ENCODE measurements at regions not wholly inside any gene's neighbourhood (a gene's known extent, or its start where the extent isn't known, plus 50 kb on each side); places are given as distances from the start of the nearest gene placed in this dataset.

GRCh38 chr20:22368235-22368634 lies 216.1 kb downstream of the FOXA2 start:
- POLR2A ChIA-PET: no interaction called here
- DNase-seq: no peak
- no peak for ATAC-seq (ENCODE audit: low read depth)
- Mint-ChIP-seq H3K4me3 (no peak overlapping the region), H3K4me1 (peaks cover 49% of the 10 kb centered on the region), H3K9me3 (peaks cover 2% of the 10 kb centered on the region), H3K27me3 (no peaks in the 10 kb centered on the region), H3K36me3 (ENCODE audit: low read depth) (no peaks in the 10 kb centered on the region), H3K27ac (no peak overlapping the region)
- intact Hi-C loops (cut with micrococcal nuclease): no loop called here
- CTCF ChIA-PET: no interaction called here
- TF ChIP-seq, protein P1, sequence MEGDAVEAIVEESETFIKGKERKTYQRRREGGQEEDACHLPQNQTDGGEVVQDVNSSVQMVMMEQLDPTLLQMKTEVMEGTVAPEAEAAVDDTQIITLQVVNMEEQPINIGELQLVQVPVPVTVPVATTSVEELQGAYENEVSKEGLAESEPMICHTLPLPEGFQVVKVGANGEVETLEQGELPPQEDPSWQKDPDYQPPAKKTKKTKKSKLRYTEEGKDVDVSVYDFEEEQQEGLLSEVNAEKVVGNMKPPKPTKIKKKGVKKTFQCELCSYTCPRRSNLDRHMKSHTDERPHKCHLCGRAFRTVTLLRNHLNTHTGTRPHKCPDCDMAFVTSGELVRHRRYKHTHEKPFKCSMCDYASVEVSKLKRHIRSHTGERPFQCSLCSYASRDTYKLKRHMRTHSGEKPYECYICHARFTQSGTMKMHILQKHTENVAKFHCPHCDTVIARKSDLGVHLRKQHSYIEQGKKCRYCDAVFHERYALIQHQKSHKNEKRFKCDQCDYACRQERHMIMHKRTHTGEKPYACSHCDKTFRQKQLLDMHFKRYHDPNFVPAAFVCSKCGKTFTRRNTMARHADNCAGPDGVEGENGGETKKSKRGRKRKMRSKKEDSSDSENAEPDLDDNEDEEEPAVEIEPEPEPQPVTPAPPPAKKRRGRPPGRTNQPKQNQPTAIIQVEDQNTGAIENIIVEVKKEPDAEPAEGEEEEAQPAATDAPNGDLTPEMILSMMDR (IDR thresholded peaks at IDR 0.05): no peak

GRCh38 chr20:22366631-22367030 lies 217.7 kb downstream of the FOXA2 start:
- Mint-ChIP-seq H3K4me3 (no peak overlapping the region), H3K27me3 (no peaks in the 10 kb centered on the region), H3K27ac (no peak overlapping the region), H3K4me1 (peaks cover 34% of the 10 kb centered on the region), H3K36me3 (ENCODE audit: low read depth) (no peaks in the 10 kb centered on the region), H3K9me3 (peaks cover 2% of the 10 kb centered on the region)
- no peak for DNase-seq
- intact Hi-C loops (cut with micrococcal nuclease): no loop called here
- POLR2A ChIA-PET: no interaction called here
- ATAC-seq (ENCODE audit: low read depth): no peak
- TF ChIP-seq, protein P1 (IDR thresholded peaks at IDR 0.05): no peak
- CTCF ChIA-PET: no interaction called here

DNA sequence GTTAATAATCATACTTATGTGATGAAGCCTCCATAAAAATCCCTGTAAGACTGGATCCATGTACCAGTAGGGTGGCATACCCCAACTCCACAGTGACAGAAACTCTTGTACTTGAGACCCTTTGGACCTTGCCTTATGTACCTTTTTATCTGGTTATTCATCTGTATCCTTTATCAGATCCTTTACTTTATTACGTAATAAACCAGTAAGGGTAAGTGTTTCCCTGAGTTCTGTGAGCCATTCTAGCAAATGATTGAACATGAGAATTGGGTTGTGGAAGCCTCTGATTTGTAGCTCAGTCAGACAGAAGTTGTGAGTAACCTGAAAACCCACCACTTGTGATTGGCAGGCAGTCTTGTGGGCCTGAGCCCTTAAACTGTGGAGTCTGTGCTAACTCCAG lies 229.7 kb downstream of the FOXA2 start:
- TF ChIP-seq, protein P1 (IDR thresholded peaks at IDR 0.05): no peak
- Mint-ChIP-seq H3K4me3 (no peak overlapping the region), H3K36me3 (ENCODE audit: low read depth) (no peaks in the 10 kb centered on the region), H3K27me3 (no peaks in the 10 kb centered on the region), H3K27ac (no peak overlapping the region), H3K9me3 (no peaks in the 10 kb centered on the region), H3K4me1 (no peaks in the 10 kb centered on the region)
- CTCF ChIA-PET: no interaction called here
- ATAC-seq (ENCODE audit: low read depth) (no peak), DNase-seq (no peak)
- POLR2A ChIA-PET: no interaction called here
- intact Hi-C loops (cut with micrococcal nuclease): no loop called here

- ATAC-seq (ENCODE audit: low read depth): no peak
- intact Hi-C loops (cut with micrococcal nuclease): no loop called here
- H3K27ac Mint-ChIP-seq: no peak overlapping the region
- H3K36me3 Mint-ChIP-seq (ENCODE audit: low read depth): no peaks in the 10 kb centered on the region
- ChIA-PET POLR2A (no interaction called here), CTCF (interaction anchor here (1.2 kb wide), 1 partner anchor 15 kb away, joined by 7 read pairs; no protein-coding TSS in a partner anchor)
- no peak overlapping the region for H3K4me3 Mint-ChIP-seq
- TF ChIP-seq, protein P1 (IDR thresholded peaks at IDR 0.05): no peak
- no peaks in the 10 kb centered on the region for H3K9me3 Mint-ChIP-seq
- H3K4me1 Mint-ChIP-seq: no peaks in the 10 kb centered on the region
- DNase-seq: no peak
- no peaks in the 10 kb centered on the region for H3K27me3 Mint-ChIP-seq
These were observed 230.8 kb downstream of the FOXA2 start for GRCh38 chr20:22353586-22353985.

GRCh38 chr20:22352019-22352418 lies 232.4 kb downstream of the FOXA2 start:
- Mint-ChIP-seq H3K4me1 (peaks cover under 1% of the 10 kb centered on the region), H3K4me3 (no peak overlapping the region), H3K9me3 (no peaks in the 10 kb centered on the region), H3K36me3 (ENCODE audit: low read depth) (no peaks in the 10 kb centered on the region), H3K27ac (no peak overlapping the region), H3K27me3 (peaks cover 5% of the 10 kb centered on the region)
- ATAC-seq (ENCODE audit: low read depth) (no peak), DNase-seq (no peak)
- TF ChIP-seq, protein P1 (IDR thresholded peaks at IDR 0.05): no peak
- ChIA-PET CTCF (no interaction called here), POLR2A (no interaction called here)
- intact Hi-C loops (cut with micrococcal nuclease): no loop called here
